ENCODE measurements at regions not wholly inside any gene's neighbourhood (a gene's known extent, or its start where the extent isn't known, plus 50 kb on each side); places are given as distances from the start of the nearest gene placed in this dataset.

DNA sequence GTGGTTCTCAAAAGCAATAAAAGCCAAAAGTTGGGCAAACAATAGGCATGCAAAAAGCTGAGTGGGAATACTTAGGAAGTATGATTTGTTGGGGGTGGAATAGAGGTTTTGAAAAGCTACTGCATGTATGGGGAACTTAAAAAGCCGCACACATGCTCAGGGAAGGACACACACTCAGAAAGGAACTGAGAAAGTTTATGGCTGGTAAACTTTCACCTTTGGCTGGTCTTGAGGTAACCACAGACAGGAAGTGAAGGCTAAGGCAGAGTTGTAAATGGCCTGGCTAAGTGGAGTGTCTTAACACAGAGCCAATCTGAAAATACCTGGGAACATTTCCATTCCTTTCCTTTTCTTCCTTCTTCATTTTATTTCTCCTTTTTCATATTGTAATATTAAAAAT is 134.5 kb upstream of the EXOC2 start:
- TF ChIP-seq, protein P1, sequence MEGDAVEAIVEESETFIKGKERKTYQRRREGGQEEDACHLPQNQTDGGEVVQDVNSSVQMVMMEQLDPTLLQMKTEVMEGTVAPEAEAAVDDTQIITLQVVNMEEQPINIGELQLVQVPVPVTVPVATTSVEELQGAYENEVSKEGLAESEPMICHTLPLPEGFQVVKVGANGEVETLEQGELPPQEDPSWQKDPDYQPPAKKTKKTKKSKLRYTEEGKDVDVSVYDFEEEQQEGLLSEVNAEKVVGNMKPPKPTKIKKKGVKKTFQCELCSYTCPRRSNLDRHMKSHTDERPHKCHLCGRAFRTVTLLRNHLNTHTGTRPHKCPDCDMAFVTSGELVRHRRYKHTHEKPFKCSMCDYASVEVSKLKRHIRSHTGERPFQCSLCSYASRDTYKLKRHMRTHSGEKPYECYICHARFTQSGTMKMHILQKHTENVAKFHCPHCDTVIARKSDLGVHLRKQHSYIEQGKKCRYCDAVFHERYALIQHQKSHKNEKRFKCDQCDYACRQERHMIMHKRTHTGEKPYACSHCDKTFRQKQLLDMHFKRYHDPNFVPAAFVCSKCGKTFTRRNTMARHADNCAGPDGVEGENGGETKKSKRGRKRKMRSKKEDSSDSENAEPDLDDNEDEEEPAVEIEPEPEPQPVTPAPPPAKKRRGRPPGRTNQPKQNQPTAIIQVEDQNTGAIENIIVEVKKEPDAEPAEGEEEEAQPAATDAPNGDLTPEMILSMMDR (IDR thresholded peaks at IDR 0.05) = no peak
- no peak for TF ChIP-seq POLR2A (IDR thresholded peaks at IDR 0.05)

All from breast epithelium (tissue), 3 donors.